ENCODE measurements at regions not wholly inside any gene's neighbourhood (a gene's known extent, or its start where the extent isn't known, plus 50 kb on each side); places are given as distances from the start of the nearest gene placed in this dataset.

DNA sequence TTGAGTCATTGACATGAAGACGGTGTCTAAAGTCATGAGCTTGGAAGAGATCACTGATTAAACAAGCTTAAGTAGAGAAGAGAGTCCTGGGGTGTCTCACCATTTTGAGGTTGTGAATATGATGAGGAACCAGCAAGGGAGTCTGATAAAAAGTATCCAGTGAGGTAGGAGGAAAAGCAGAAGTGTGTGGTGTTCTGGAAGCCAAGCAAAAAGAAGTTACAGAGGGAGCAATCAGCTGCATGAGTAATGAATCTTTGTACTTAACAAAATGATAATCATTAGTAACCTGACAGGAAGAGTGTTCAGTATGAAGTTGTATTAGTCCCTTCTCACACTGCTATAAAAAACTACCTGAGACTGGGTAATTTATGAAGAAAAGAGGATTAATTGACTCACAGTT is 131.3 kb downstream of the C11orf87 start:
- DNase-seq (ENCODE audit: low read depth in 3 of 3, low spot score in 1 of 3) = no peak

DNA sequence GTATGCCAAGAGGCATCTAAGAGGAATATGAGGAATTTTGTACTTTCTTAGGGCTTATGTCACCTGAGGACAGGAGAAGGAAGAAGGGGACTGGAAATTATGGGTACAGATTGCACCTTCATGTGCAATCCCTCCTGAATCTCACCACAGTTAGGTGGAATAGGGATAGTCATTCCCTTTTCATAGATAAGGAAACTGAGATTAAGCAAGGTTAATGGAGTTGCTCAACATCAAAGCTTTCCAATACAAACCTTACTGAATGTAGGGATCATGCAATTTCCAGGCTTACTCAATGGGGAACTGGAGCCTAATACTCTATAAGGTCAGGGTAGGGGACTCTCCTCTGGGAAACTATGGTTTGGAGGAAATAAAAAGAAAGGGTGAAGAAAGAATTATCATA is 133.0 kb downstream of the C11orf87 start:
- no peak for DNase-seq (ENCODE audit: low read depth in 3 of 3, low spot score in 1 of 3)

DNA sequence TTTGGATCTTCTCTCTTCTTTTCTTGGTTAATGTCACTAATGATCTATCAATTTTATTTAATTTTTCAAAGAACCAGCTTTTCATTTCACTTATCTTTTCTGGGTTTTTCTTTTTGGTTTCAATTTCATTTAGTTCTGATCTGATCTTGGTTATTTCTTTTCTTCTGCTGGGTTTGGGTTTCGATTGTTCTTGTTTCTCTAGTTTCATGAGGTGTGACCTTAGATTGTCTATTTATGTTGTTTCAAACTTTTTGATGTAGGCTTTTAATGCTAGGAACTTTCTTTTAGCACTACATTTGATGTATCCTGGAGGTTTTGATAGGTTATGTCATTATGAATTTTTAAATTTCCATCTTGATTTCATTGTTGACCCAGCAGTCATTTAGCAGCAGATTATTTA is 142.3 kb downstream of the C11orf87 start:
- DNase-seq (ENCODE audit: low read depth in 3 of 3, low spot score in 1 of 3) = no peak

DNA sequence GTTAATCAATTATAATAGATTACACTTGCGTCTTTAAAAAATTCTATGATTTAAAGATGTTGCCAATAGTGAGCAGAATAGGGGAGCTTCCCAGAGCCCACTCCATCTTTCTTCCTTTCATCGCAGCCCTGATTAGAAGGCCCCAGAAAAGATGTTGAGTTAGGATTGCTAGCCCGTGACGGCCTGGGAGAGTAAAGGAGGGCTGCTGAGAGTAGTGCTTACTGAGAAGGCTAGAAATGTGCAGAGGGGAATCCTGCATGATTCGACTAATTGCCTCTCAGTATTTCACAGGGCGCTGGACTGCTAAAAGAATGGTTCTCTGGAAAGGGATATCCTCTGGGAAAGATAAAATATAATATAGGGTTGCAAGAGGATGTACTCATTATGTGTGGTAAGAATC is 160.5 kb downstream of the C11orf87 start:
- DNase-seq (ENCODE audit: low read depth in 3 of 3, low spot score in 1 of 3) = no peak

- DNase-seq (ENCODE audit: low read depth in 3 of 3, low spot score in 1 of 3) = no peak
These were observed 162.3 kb downstream of the C11orf87 start for GRCh38 chr11:109584001-109584972.

- DNase-seq (ENCODE audit: low read depth in 3 of 3, low spot score in 1 of 3) = no peak
These were observed 164.8 kb downstream of the C11orf87 start for GRCh38 chr11:109586789-109587188.

- DNase-seq (ENCODE audit: low read depth in 3 of 3, low spot score in 1 of 3) = no peak
These were observed 168.8 kb downstream of the C11orf87 start for GRCh38 chr11:109590782-109591181.

- no peak for DNase-seq (ENCODE audit: low read depth in 3 of 3, low spot score in 1 of 3)
These were observed 175.3 kb downstream of the C11orf87 start for GRCh38 chr11:109597336-109597735.

GRCh38 chr11:109604481-109605400 is 182.8 kb downstream of the C11orf87 start:
- DNase-seq (ENCODE audit: low read depth in 3 of 3, low spot score in 1 of 3) = no peak

DNA sequence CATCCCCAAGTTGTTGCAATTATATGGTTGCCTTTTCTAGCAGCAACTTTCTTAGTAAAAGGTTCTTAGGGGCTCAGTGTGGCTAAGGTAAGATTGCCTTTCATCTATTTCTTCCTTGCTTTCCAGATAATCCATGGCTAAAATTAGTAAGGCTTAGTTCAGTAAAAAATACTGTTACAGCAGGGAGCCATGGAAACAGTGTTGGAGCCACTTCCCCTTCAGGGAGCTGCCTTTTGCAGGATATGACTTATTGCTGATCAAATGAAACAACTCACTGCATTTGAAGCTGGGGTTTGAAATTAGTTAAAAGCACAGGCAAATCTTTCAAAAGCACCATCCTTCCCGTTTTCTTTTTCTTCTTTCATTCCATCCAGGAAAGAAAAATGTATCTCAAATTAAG is 184.3 kb downstream of the C11orf87 start:
- no peak for DNase-seq (ENCODE audit: low read depth in 3 of 3, low spot score in 1 of 3)

- DNase-seq (ENCODE audit: low read depth in 3 of 3, low spot score in 1 of 3) = no peak
These were observed 187.6 kb downstream of the C11orf87 start for GRCh38 chr11:109609454-109610185.

DNA sequence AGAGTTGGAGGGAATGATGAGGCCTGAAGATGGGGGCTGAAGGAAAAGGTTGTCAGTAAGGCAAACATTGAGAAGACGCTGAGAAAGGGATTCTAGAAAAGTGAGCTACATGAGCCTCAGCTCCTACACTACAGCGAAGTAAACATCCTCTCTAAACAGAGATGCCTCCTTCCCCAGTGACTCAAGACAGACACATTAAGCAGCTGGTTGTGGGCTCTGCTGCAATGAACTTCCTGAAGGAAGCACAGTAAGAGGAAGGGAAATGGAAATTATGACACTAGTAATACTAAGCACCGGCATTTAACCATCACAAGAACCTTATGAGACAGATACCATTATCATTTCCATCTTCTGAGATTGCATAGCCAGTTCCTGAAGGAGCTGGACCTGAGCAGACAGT is 190.5 kb downstream of the C11orf87 start:
- no peak for DNase-seq (ENCODE audit: low read depth in 3 of 3, low spot score in 1 of 3)

DNA sequence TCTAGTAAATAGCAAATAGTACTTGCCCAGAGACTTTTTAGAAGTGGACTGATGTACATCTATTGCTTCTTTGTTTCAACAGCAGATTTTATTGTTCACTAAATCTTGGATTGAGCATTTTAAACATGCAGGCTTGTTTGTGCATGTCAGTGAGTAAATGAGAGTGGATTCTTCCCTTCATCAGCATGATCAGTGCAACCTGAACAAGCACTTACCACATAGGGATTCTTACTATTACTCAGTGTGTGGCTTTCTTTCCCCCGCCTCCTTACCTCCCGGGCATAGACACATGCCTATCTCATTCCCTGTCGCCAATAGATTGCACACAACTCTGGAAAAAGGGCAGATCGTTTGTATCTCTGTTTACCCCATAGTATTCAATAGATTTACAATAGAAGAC is 197.5 kb downstream of the C11orf87 start:
- DNase-seq (ENCODE audit: low read depth in 3 of 3, low spot score in 1 of 3) = no peak

- DNase-seq (ENCODE audit: low read depth in 3 of 3, low spot score in 1 of 3) = no peak
These were observed 207.7 kb downstream of the C11orf87 start for GRCh38 chr11:109629734-109630133.

DNA sequence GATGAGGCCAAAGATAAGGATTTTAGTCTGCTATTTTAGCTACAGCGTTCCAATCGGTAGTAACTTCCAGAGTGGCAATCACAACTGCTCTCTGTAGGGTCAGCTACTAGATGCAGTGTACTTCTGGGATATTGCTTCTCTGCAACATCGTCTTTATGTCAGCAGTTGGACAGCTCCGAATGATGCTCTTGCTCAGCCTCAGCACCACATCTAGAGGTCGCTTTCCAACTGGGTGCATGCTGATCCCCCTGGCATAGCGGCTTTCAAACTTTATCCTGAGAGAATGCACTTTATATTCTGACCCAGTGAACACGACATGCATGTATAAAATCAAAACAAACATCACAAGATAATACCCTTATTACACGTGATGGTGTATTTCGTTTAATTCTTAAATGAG is 219.6 kb downstream of the C11orf87 start:
- no peak for DNase-seq (ENCODE audit: low read depth in 3 of 3, low spot score in 1 of 3)

DNA sequence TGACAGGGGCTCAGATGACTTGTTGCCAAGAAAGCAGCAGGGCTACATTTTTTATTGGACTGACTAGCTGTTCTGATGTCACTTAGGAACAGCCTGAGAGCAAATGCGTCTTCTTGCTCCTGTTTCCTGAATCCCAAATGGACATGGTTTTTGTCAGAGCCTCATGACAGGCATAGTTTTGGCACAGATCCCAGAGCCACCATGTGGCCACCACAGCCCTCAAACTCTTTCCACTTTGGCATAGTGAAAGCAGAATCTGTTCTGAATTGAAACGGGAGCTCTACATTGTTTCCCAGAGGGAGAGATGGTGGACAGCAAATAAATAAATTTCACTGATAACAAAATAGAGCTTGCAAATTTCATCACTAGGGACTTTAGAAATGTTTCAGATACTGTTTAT is 222.2 kb downstream of the C11orf87 start:
- no peak for DNase-seq (ENCODE audit: low read depth in 3 of 3, low spot score in 1 of 3)

GRCh38 chr11:109648804-109649203 is 226.8 kb downstream of the C11orf87 start:
- DNase-seq (ENCODE audit: low read depth in 3 of 3, low spot score in 1 of 3) = no peak

GRCh38 chr11:109654091-109654490 is 232.1 kb downstream of the C11orf87 start:
- DNase-seq (ENCODE audit: low read depth in 3 of 3, low spot score in 1 of 3) = no peak

DNA sequence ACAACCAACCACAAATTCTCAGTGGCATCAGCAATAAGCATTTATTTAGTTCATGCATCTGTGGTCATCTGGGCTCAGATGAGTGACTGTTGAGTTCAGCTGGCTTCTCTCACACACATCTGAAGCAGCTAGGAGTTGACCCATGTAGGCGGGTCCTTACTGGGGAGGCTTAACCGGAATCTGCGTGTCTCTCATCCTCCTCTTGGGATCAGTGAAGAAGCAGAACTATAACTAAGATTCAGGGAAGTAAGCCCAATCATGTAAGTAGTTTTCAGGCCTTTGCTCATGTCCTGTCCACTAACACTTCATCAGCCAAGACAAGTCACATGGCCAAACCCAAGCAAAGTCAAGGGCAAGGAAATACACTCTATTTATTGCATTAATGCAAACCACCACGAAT is 236.2 kb downstream of the C11orf87 start:
- DNase-seq (ENCODE audit: low read depth in 3 of 3, low spot score in 1 of 3) = no peak

DNA sequence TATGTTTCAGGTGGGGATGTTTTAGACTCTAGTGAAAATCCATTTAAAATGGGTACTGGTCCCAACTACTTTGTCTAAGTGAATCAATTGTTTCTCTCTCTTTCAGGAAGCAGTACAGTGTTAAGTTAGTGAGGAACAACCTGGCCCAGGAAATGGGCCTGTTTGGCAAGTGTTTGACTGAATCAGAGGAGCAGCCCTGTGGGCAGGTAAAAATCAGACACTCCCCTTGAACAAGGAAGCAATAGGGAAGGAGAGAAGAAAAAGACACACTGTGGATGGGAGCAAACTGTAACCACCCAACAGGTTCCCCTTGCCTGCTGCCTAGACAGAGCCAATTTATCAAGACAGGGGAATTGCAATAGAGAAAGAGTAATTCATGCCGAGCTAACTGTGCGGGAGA is 245.7 kb downstream of the C11orf87 start:
- no peak for DNase-seq (ENCODE audit: low read depth in 3 of 3, low spot score in 1 of 3)

- no peak for DNase-seq (ENCODE audit: low read depth in 3 of 3, low spot score in 1 of 3)
These were observed 247.1 kb downstream of the C11orf87 start for GRCh38 chr11:109668973-109669634.

Data from stimulated activated CD4-positive, alpha-beta T cell treated with anti-CD3 and anti-CD28 coated beads, TNF-alpha, amount 100 ng/mL, for 1 hour (primary cell).